HFFc6 (cell line): ENCODE measurements at regions not wholly inside any gene's neighbourhood (a gene's known extent, or its start where the extent isn't known, plus 50 kb on each side); places are given as distances from the start of the nearest gene placed in this dataset.

ENCODE experiments used
- DNase-seq: peaks from one replicate; pipeline ENCODE4 v3.0.0-alpha.2; 2018
- H3K27ac Mint-ChIP-seq: 2 replicates; pipeline ENCODE4 v1.8.0; 2020; ENCODE audit warnings: mild to moderate bottlenecking, mixed read lengths
- H3K27me3 Mint-ChIP-seq: 2 replicates; pipeline ENCODE4 v1.8.0; 2021; ENCODE audit warnings: mild to moderate bottlenecking, moderate library complexity, mixed read lengths; ENCODE audit not compliant: insufficient read depth
- H3K36me3 Mint-ChIP-seq: 2 replicates; pipeline ENCODE4 v1.8.0; 2021; ENCODE audit warnings: low read depth, mixed read lengths
- H3K4me1 Mint-ChIP-seq: 2 replicates; pipeline ENCODE4 v1.8.0; 2020; ENCODE audit warnings: low read depth, mixed read lengths
- H3K4me3 Mint-ChIP-seq: 2 replicates; pipeline ENCODE4 v1.8.0; 2020; ENCODE audit warnings: mild to moderate bottlenecking, moderate library complexity, mixed read lengths
- H3K9me3 Mint-ChIP-seq: 2 replicates; pipeline ENCODE4 v1.8.0; 2020; ENCODE audit warnings: mild to moderate bottlenecking, mixed read lengths
- TF ChIP-seq, protein P1 (sequence below): fragments of 200-600 bp; sonication (generic); IDR thresholded peaks from 2 replicates; pipeline ENCODE4 v1.5.0; 2021; ENCODE audit warnings: antibody characterized with exemption, mild to moderate bottlenecking

DNA sequence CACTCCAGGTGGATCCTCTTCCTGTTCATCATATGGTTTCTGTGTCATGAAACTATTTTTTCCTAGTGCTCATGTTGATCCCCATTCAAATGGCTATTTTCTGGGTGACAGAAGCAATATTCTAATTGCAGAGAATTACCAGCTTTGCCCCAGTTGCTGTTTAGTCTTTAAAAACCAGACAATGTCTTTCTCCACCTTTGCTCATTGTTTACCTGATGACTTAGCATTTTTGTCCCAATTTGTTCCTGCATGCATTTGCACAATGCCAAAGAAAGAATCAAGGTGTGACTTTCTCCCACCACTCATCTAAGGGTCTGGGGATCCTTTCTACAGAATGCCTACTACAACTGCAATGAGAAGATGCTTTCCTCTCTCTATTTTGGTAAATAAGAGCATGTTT is 439.9 kb upstream of the MAF start:
- Mint-ChIP-seq H3K36me3 (no peaks in the 10 kb centered on the region), H3K27ac (no peak overlapping the region), H3K9me3 (no peaks in the 10 kb centered on the region), H3K4me1 (peaks cover 7% of the 10 kb centered on the region; the same call in 1 of the 2 replicates), H3K27me3 (peaks cover 12% of the 10 kb centered on the region), H3K4me3 (no peak overlapping the region)
- TF ChIP-seq, protein P1, sequence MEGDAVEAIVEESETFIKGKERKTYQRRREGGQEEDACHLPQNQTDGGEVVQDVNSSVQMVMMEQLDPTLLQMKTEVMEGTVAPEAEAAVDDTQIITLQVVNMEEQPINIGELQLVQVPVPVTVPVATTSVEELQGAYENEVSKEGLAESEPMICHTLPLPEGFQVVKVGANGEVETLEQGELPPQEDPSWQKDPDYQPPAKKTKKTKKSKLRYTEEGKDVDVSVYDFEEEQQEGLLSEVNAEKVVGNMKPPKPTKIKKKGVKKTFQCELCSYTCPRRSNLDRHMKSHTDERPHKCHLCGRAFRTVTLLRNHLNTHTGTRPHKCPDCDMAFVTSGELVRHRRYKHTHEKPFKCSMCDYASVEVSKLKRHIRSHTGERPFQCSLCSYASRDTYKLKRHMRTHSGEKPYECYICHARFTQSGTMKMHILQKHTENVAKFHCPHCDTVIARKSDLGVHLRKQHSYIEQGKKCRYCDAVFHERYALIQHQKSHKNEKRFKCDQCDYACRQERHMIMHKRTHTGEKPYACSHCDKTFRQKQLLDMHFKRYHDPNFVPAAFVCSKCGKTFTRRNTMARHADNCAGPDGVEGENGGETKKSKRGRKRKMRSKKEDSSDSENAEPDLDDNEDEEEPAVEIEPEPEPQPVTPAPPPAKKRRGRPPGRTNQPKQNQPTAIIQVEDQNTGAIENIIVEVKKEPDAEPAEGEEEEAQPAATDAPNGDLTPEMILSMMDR = no peak
- no peak for DNase-seq

DNA sequence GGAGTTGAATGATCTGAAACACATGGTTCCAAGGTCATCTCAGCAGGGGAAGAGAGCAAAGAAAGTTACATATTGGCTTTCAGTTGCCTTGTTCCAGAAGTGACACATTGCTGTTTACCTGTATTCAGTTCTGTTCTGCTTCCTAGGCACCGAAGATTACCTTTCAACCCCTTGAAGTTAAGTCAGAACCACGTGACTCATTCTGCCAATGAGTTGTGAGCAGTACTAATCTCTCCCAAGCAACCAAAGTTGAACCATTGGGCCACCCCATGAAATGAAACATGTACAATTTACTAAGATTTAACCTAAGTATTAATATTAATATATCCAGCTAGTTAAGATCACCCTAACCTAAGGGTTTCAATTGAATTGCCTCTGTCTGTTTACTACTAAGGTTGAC is 439.2 kb upstream of the MAF start:
- TF ChIP-seq, protein P1 = no peak
- Mint-ChIP-seq H3K4me3 (no peak overlapping the region), H3K4me1 (peaks cover 7% of the 10 kb centered on the region; the same call in 1 of the 2 replicates), H3K27ac (no peak overlapping the region), H3K9me3 (no peaks in the 10 kb centered on the region), H3K36me3 (no peaks in the 10 kb centered on the region), H3K27me3 (peaks cover 12% of the 10 kb centered on the region)
- no peak for DNase-seq

DNA sequence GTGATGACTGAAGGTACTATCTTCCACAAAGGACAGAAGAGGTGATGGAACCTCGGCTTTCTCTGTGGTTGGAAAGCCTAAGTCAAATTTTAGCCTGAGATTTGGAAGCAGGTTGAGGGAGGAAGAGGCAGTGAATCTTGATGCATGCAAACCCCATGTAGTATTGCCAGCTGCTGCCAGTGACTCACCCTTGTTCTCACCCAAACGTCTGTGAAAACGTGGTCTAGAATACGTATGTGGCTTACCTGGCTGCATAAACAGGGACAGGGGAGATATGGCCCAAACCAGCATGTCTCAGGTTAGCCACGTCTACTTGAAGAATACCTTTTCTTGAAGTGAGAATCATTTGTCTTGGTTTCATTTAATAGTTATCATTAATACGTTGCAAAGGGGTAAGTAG is 438.0 kb upstream of the MAF start:
- Mint-ChIP-seq H3K27me3 (peaks cover 8% of the 10 kb centered on the region), H3K36me3 (no peaks in the 10 kb centered on the region), H3K4me1 (peaks cover 14% of the 10 kb centered on the region), H3K9me3 (no peaks in the 10 kb centered on the region), H3K27ac (no peak overlapping the region), H3K4me3 (no peak overlapping the region)
- TF ChIP-seq, protein P1 = no peak
- no peak for DNase-seq

DNA sequence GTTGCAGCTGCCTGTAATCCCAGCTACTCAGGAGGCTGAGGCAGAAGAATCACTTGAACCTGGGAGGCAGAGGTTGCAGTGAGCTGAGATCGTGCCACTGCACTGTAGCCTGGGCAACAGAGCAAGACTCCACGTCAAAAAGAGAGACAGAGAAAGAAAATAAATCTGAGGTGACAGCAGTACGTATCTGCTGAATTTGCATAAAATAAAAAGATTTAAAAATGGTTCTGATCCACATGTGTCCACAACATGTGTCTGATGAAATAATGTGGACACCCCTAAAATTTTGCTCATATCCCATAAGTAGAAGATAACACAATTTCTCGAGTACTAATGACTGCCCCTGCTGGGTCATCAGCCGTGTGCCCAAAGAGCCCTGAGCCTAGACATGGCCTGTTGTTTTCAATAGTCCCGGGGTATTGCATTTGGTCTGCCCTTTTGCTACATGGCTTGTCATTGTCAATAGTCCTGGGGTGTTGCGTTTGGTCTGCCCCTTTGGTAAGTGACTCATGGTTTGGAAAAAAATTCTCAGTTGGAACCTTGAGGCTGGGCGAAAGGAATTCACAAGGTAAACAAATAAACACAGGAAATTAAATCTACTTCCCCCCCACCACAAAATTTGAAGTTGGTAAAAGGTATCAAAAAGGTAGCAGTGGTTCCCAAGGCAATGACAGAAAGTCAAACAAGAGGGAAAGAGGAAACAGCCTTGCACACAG is 434.6 kb upstream of the MAF start:
- TF ChIP-seq, protein P1 = no peak
- Mint-ChIP-seq H3K27me3 (peaks cover 10% of the 10 kb centered on the region), H3K27ac (no peak overlapping the region), H3K4me1 (peaks cover 6% of the 10 kb centered on the region; the same call in 1 of the 2 replicates), H3K9me3 (no peaks in the 10 kb centered on the region), H3K36me3 (no peaks in the 10 kb centered on the region), H3K4me3 (no peak overlapping the region)
- no peak for DNase-seq

DNA sequence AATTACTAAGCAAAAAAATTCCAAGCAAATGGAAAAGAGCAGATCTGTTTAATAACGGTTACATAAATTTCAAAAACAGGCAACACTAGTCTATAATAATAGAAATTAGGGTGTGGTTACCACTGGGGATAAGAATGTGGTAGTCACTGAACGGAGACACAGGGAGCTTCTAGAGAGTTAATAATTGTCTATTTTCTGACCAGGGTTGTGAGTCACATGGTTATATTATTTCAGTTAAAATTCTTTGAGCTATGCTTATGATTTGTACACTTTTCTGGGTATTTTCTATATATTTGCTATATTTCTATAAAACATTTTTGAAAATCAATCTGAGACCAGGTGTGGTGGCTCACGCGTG is 433.9 kb upstream of the MAF start:
- Mint-ChIP-seq H3K9me3 (no peaks in the 10 kb centered on the region), H3K36me3 (no peaks in the 10 kb centered on the region), H3K27ac (no peak overlapping the region), H3K4me1 (peaks cover 6% of the 10 kb centered on the region; the same call in 1 of the 2 replicates), H3K4me3 (no peak overlapping the region), H3K27me3 (peaks cover 10% of the 10 kb centered on the region)
- no peak for DNase-seq
- TF ChIP-seq, protein P1 = no peak
